NK-92 treated with Interleukin-12 subunit alpha and Interleukin-12 subunit beta, amount 100 ng/mL, for 24 hours (cell line): ENCODE measurements at regions not wholly inside any gene's neighbourhood (a gene's known extent, or its start where the extent isn't known, plus 50 kb on each side); places are given as distances from the start of the nearest gene placed in this dataset.
"Not testable (repeated sequence)": the region's sequence is repeated elsewhere in the genome, so short reads cannot be mapped to it uniquely, and the experiment has no call there.

ENCODE experiments used
- DNase-seq: peaks from one replicate; lab custom pipeline; 2025; lab: John Stamatoyannopoulos, UW

GRCh38 chr1:238764779-238765178 lies 621.6 kb upstream of the CHRM3 start:
- no peak for DNase-seq

- DNase-seq, result no peak
Measured at GRCh38 chr1:238753252-238753651, 633.1 kb upstream of the CHRM3 start.

- no peak for DNase-seq
Measured at GRCh38 chr1:238752327-238752726, 634.0 kb upstream of the CHRM3 start.

- no peak for DNase-seq
Measured at GRCh38 chr1:238745069-238745468, 641.3 kb upstream of the CHRM3 start.

GRCh38 chr1:238738892-238739291 lies 647.5 kb upstream of the CHRM3 start:
- DNase-seq, result no peak

GRCh38 chr1:238727670-238728069 lies 658.7 kb upstream of the CHRM3 start:
- no peak for DNase-seq

GRCh38 chr1:238722812-238723211 lies 663.6 kb upstream of the CHRM3 start:
- DNase-seq, result no peak

- no peak for DNase-seq
Measured at GRCh38 chr1:238710697-238711096, 675.7 kb upstream of the CHRM3 start.

GRCh38 chr1:238701024-238701423 lies 685.3 kb upstream of the CHRM3 start:
- no peak for DNase-seq

GRCh38 chr1:238690415-238690814 lies 696.0 kb upstream of the CHRM3 start:
- no peak for DNase-seq

- not testable (repeated sequence) for DNase-seq
Measured at GRCh38 chr1:238684576-238684975, 701.8 kb upstream of the CHRM3 start.

GRCh38 chr1:238681451-238681850 lies 704.9 kb upstream of the CHRM3 start:
- no peak for DNase-seq

GRCh38 chr1:238681021-238681420 lies 705.3 kb upstream of the CHRM3 start:
- DNase-seq, result no peak

GRCh38 chr1:238677567-238677966 lies 708.8 kb upstream of the CHRM3 start:
- DNase-seq, result no peak

GRCh38 chr1:238675221-238675620 lies 711.1 kb upstream of the CHRM3 start:
- no peak for DNase-seq

GRCh38 chr1:238674316-238674715 lies 712.1 kb upstream of the CHRM3 start:
- DNase-seq, result no peak

- DNase-seq, result no peak
Measured at GRCh38 chr1:238673561-238673960, 712.8 kb upstream of the CHRM3 start.

GRCh38 chr1:238672806-238673205 lies 713.6 kb upstream of the CHRM3 start:
- DNase-seq, result no peak

GRCh38 chr1:238672262-238672661 lies 714.1 kb upstream of the CHRM3 start:
- DNase-seq, result no peak

GRCh38 chr1:238664139-238664538 lies 722.2 kb upstream of the CHRM3 start:
- DNase-seq, result no peak

GRCh38 chr1:238660849-238661248 lies 725.5 kb upstream of the CHRM3 start:
- no peak for DNase-seq

- DNase-seq, result no peak
Measured at GRCh38 chr1:238658763-238659162, 727.6 kb upstream of the CHRM3 start.

GRCh38 chr1:238653693-238654321 lies 732.6 kb upstream of the CHRM3 start:
- no peak for DNase-seq

GRCh38 chr1:238652346-238652968 lies 733.9 kb upstream of the CHRM3 start:
- no peak for DNase-seq
